ENCODE measurements at regions not wholly inside any gene's neighbourhood (a gene's known extent, or its start where the extent isn't known, plus 50 kb on each side); places are given as distances from the start of the nearest gene placed in this dataset.

- Histone ChIP-seq H2BK5ac (ENCODE audit: low read depth, low read length) (no peak overlapping the region), H3K27me3 (replicated peaks in 1 of 4; ENCODE audit: control insufficient read depth in 3 of 4, extremely low read depth in 1 of 4, insufficient read depth in 3 of 4, low read length in 3 of 4) (peaks cover 35 to 68% (median 60%) of the 10 kb centered on the region in 4 experiments), H3K56ac (replicated peaks; ENCODE audit: insufficient read length, low read depth, low read length) (no peak overlapping the region), H3K23ac (ENCODE audit: insufficient read length) (no peak overlapping the region), H4K20me1 (replicated peaks in 1 of 2; ENCODE audit: control insufficient read depth in 1 of 2, insufficient read depth in 2 of 2, low read length in 2 of 2) (peaks cover 3 to 13% of the 10 kb centered on the region in 2 experiments), H3K9ac (replicated peaks in 1 of 4; ENCODE audit: extremely low read depth in 1 of 4, low read depth in 3 of 4, low read length in 3 of 4) (no peak overlapping the region), H3K4me3 (ENCODE audit: extremely low read depth in 1 of 4, insufficient read depth in 2 of 4, low read depth in 3 of 4, low read length in 4 of 4) (no peak overlapping the region), H3K4ac (replicated peaks; ENCODE audit: insufficient read length, low read depth, low read length) (no peak overlapping the region), H3K9me3 (ENCODE audit: insufficient read depth in 2 of 2, low read depth in 1 of 2, low read length in 1 of 2) (0 out of 4 replicates have a peak, but pooled peaks cover 0 to 3% of the 10 kb centered on the region in 2 experiments), H2AK5ac (ENCODE audit: low read depth, low read length) (no peak overlapping the region), H3K23me2 (ENCODE audit: low read depth, low read length) (no peaks in the 10 kb centered on the region), H3K79me2 (ENCODE audit: control insufficient read depth in 1 of 2, insufficient read depth in 2 of 2, low read length in 2 of 2) (no peaks in the 10 kb centered on the region), H3K18ac (ENCODE audit: extremely low read depth, low read length) (no peak overlapping the region), H4K5ac (ENCODE audit: insufficient read length, low read depth, low read length) (no peak overlapping the region), H2AFZ (ENCODE audit: low read length) (no peak overlapping the region), H2BK12ac (ENCODE audit: low read depth, low read length) (no peak overlapping the region), H4K91ac (replicated peaks; ENCODE audit: insufficient read length, low read length) (no peak overlapping the region), H2BK20ac (ENCODE audit: low read length) (no peak overlapping the region), H3K36me3 (ENCODE audit: control insufficient read depth in 2 of 4, insufficient read depth in 4 of 4, low read length in 3 of 4) (no peaks in the 10 kb centered on the region), H3K27ac (ENCODE audit: low read depth, low read length) (no peak overlapping the region), H3K79me1 (ENCODE audit: low read depth, low read length) (no peaks in the 10 kb centered on the region), H3K4me1 (replicated peaks in 1 of 4; ENCODE audit: control insufficient read depth in 3 of 4, insufficient read depth in 4 of 4, low read length in 3 of 4) (peaks cover 0 to 7% (median 4%) of the 10 kb centered on the region in 4 experiments; a peak in 4 of 7 replicates), H2BK15ac (ENCODE audit: low read length) (no peak overlapping the region), H3K4me2 (ENCODE audit: insufficient read depth in 1 of 2, low read depth in 2 of 2, low read length in 2 of 2) (no peak overlapping the region), H2BK120ac (replicated peaks; ENCODE audit: low read depth, low read length) (no peak overlapping the region), H4K8ac (ENCODE audit: extremely low read depth, insufficient read depth, low read length) (no peak overlapping the region), H3K14ac (ENCODE audit: insufficient read length) (no peak overlapping the region)
- ChIA-PET CTCF (ENCODE audit: partially characterized antibody) (interaction anchor here (0.7 to 2.0 kb wide), 4 partner anchors 22 to 140 kb away, joined by 3 to 8 read pairs (median 3); no protein-coding TSS in a partner anchor), POLR2A (ENCODE audit: partially characterized antibody) (no interaction called here)
- 65% methylated on average over 11 of the region's 11 CpGs; no CpG with 5 or more reads in 1 of the 2 experiments for WGBS, 2 experiments (ENCODE audit: extremely low coverage in 1 of 2, insufficient coverage in 1 of 2, insufficient read length in 1 of 2, insufficient replicate concordance in 2 of 2, low coverage in 1 of 2, low lambda C conversion rate in 2 of 2, missing lambda C conversion rate in 1 of 2)
- DNase-seq (ENCODE audit: low read depth in 1 of 2, low spot score in 2 of 2) (no peak), FAIRE-seq (no peak)
- TF ChIP-seq EZH2 (IDR thresholded peaks at IDR 0.05; ENCODE audit: low read depth, low read length, severe bottlenecking) (peak; percentile 39), SUZ12 (IDR thresholded peaks at IDR 0.05; ENCODE audit: low read length) (peak; percentile 48), EGR1 (IDR thresholded peaks at IDR 0.05; ENCODE audit: borderline replicate concordance, low read depth, low read length) (no peak), BCL11A (IDR thresholded peaks at IDR 0.05; ENCODE audit: low read depth in 2 of 2, low read length in 2 of 2) (no peak), TBP (IDR thresholded peaks at IDR 0.05; ENCODE audit: low read depth, low read length) (no peak), MAFK (IDR thresholded peaks at IDR 0.05; ENCODE audit: low read depth, low read length) (no peak), FOSL1 (IDR thresholded peaks at IDR 0.05; ENCODE audit: insufficient read depth, low read depth, low read length) (no peak)
Measured at GRCh38 chr20:22430746-22431168, 153.6 kb downstream of the FOXA2 start.

Data from H1 (cell line).